ENCODE measurements at regions not wholly inside any gene's neighbourhood (a gene's known extent, or its start where the extent isn't known, plus 50 kb on each side); places are given as distances from the start of the nearest gene placed in this dataset.

DNA sequence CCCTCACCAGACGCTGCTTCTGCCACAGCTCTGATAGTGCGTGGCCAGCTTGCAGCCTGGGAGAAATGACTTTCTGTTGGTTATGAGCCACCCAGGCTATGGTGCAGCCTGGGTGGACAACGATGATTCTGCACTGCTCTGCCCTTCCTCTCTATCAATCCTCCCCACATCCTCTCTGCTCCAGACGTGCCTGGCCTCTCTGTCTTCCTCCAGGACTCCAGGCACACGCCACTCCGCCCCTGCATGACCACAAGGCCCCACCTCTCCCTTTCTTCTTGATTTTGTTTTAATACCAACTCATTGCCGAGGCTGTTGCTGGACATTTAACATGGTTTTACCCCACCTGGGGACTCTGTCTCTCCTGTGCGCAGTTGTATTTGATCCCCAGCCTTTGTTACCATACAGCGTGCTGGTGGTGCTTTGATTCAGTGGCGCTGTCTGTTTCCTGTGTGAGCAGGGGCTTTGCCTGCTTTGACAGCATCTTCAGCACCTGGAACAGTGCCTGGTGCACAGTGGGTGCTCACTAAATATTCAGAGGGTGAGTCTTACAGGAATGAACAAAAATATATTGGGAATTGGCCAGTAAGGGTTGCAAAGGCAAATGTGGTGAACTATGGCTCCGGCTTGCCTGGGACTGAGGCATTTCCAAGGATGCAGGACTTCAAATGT lies 280.9 kb downstream of the CDH26 start:
- in situ Hi-C loops (cut with HindIII; ENCODE audit: low pct_unique_long_range_greater_than_20kb, low sequenced_read_pairs), result no loop called here
- TF ChIP-seq, protein P1, sequence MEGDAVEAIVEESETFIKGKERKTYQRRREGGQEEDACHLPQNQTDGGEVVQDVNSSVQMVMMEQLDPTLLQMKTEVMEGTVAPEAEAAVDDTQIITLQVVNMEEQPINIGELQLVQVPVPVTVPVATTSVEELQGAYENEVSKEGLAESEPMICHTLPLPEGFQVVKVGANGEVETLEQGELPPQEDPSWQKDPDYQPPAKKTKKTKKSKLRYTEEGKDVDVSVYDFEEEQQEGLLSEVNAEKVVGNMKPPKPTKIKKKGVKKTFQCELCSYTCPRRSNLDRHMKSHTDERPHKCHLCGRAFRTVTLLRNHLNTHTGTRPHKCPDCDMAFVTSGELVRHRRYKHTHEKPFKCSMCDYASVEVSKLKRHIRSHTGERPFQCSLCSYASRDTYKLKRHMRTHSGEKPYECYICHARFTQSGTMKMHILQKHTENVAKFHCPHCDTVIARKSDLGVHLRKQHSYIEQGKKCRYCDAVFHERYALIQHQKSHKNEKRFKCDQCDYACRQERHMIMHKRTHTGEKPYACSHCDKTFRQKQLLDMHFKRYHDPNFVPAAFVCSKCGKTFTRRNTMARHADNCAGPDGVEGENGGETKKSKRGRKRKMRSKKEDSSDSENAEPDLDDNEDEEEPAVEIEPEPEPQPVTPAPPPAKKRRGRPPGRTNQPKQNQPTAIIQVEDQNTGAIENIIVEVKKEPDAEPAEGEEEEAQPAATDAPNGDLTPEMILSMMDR (IDR thresholded peaks at IDR 0.05), result no peak
- TF ChIP-seq TCF7L2 (IDR thresholded peaks at IDR 0.05; ENCODE audit: low read depth, low read length) (no peak), POLR2AphosphoS5 (IDR thresholded peaks at IDR 0.05; ENCODE audit: low read depth, low read length) (no peak), SIN3A (IDR thresholded peaks at IDR 0.05; ENCODE audit: borderline replicate concordance, insufficient read depth, low read depth, low read length) (no peak)
- TF ChIP-seq, protein P2, sequence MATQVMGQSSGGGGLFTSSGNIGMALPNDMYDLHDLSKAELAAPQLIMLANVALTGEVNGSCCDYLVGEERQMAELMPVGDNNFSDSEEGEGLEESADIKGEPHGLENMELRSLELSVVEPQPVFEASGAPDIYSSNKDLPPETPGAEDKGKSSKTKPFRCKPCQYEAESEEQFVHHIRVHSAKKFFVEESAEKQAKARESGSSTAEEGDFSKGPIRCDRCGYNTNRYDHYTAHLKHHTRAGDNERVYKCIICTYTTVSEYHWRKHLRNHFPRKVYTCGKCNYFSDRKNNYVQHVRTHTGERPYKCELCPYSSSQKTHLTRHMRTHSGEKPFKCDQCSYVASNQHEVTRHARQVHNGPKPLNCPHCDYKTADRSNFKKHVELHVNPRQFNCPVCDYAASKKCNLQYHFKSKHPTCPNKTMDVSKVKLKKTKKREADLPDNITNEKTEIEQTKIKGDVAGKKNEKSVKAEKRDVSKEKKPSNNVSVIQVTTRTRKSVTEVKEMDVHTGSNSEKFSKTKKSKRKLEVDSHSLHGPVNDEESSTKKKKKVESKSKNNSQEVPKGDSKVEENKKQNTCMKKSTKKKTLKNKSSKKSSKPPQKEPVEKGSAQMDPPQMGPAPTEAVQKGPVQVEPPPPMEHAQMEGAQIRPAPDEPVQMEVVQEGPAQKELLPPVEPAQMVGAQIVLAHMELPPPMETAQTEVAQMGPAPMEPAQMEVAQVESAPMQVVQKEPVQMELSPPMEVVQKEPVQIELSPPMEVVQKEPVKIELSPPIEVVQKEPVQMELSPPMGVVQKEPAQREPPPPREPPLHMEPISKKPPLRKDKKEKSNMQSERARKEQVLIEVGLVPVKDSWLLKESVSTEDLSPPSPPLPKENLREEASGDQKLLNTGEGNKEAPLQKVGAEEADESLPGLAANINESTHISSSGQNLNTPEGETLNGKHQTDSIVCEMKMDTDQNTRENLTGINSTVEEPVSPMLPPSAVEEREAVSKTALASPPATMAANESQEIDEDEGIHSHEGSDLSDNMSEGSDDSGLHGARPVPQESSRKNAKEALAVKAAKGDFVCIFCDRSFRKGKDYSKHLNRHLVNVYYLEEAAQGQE (IDR thresholded peaks at IDR 0.05; ENCODE audit: insufficient read depth in 1 of 2, low read depth in 2 of 2, low read length in 1 of 2), result no peak
- CTCF ChIA-PET, result no interaction called here
- DNase-seq (ENCODE audit: low read depth, low spot score), result no peak
- intact Hi-C loops (cut with micrococcal nuclease; ENCODE audit: unreplicated experiment), result no loop called here
- Histone ChIP-seq H3K36me3 (ENCODE audit: control insufficient read depth, insufficient read depth, low read length) (no peaks in the 10 kb centered on the region), H3K27ac (ENCODE audit: low read length) (no peak overlapping the region), H3K4me3 (ENCODE audit: low read depth in 2 of 2, low read length in 2 of 2) (no peak overlapping the region), H3K9me3 (ENCODE audit: control insufficient read depth, insufficient read depth, low read depth, low read length) (no peaks in the 10 kb centered on the region), H3K27me3 (ENCODE audit: control insufficient read depth, insufficient read depth, low read length) (no peaks in the 10 kb centered on the region; the same call in 1 of the 2 replicates), H3K4me1 (ENCODE audit: control insufficient read depth, insufficient read depth, low read length) (no peaks in the 10 kb centered on the region)
- no peak for ATAC-seq
- POLR2A ChIA-PET, result no interaction called here
- no TSS peak for BruUV-seq (replicated peaks)

DNA sequence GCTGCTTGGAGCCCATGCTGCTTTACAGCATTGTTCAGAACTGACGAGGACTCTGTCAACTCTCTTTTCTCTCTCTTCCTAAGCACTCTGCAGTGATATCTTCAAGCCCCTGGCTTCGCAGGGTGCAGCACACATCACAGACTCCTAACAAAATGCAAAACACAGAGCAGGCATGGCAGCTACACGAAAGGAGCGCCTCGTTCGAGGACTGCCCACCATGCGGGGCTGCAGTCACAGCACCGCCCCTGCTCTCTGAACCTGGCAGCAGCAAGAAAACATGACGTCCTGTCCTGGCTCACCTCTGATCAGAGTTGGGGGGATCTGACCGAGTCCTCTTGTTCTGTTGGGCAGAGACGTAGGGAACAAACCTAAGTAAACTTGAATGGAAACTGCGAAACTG lies 281.7 kb downstream of the CDH26 start:
- DNase-seq (ENCODE audit: low read depth, low spot score) (no peak), ATAC-seq (no peak)
- Histone ChIP-seq H3K4me1 (ENCODE audit: control insufficient read depth, insufficient read depth, low read length) (no peaks in the 10 kb centered on the region; the same call in 1 of the 2 replicates), H3K9me3 (ENCODE audit: control insufficient read depth, insufficient read depth, low read depth, low read length) (no peaks in the 10 kb centered on the region), H3K27me3 (ENCODE audit: control insufficient read depth, insufficient read depth, low read length) (no peaks in the 10 kb centered on the region; the same call in 1 of the 2 replicates), H3K4me3 (ENCODE audit: low read depth in 2 of 2, low read length in 2 of 2) (no peak overlapping the region), H3K27ac (ENCODE audit: low read length) (no peak overlapping the region), H3K36me3 (ENCODE audit: control insufficient read depth, insufficient read depth, low read length) (no peaks in the 10 kb centered on the region)
- in situ Hi-C loops (cut with HindIII; ENCODE audit: low pct_unique_long_range_greater_than_20kb, low sequenced_read_pairs) (no loop called here), intact Hi-C loops (cut with micrococcal nuclease; ENCODE audit: unreplicated experiment) (no loop called here)
- ChIA-PET POLR2A (no interaction called here), CTCF (no interaction called here)
- TF ChIP-seq, protein P1 (IDR thresholded peaks at IDR 0.05), result no peak
- TF ChIP-seq, protein P2 (IDR thresholded peaks at IDR 0.05; ENCODE audit: insufficient read depth in 1 of 2, low read depth in 2 of 2, low read length in 1 of 2), result no peak
- TF ChIP-seq SIN3A (IDR thresholded peaks at IDR 0.05; ENCODE audit: borderline replicate concordance, insufficient read depth, low read depth, low read length), result no peak
- TF ChIP-seq POLR2AphosphoS5 (IDR thresholded peaks at IDR 0.05; ENCODE audit: low read depth, low read length), result no peak
- no peak for TF ChIP-seq TCF7L2 (IDR thresholded peaks at IDR 0.05; ENCODE audit: low read depth, low read length)
- no TSS peak for BruUV-seq (replicated peaks)

Data from Panc1 (cell line).